NCI-H2196 (cell line): ENCODE measurements at regions not wholly inside any gene's neighbourhood (a gene's known extent, or its start where the extent isn't known, plus 50 kb on each side); places are given as distances from the start of the nearest gene placed in this dataset.

Source experiments
- DNase-seq: peaks from one replicate; lab custom pipeline; 2025; ENCODE audit not compliant: unreplicated experiment; lab: John Stamatoyannopoulos, UW

- no peak for DNase-seq
Measured at GRCh38 chr5:4180703-4181102, 585.1 kb downstream of the IRX1 start.

- no peak for DNase-seq
Measured at GRCh38 chr5:4182144-4182543, 586.5 kb downstream of the IRX1 start.

- no peak for DNase-seq
Measured at GRCh38 chr5:4185127-4185526, 589.5 kb downstream of the IRX1 start.

- no peak for DNase-seq
Measured at GRCh38 chr5:4188704-4189103, 593.1 kb downstream of the IRX1 start.

GRCh38 chr5:4189317-4189716 is 593.7 kb downstream of the IRX1 start:
- DNase-seq, result no peak

- no peak for DNase-seq
Measured at GRCh38 chr5:4191041-4191440, 595.4 kb downstream of the IRX1 start.

GRCh38 chr5:4191703-4192102 is 596.1 kb downstream of the IRX1 start:
- DNase-seq, result no peak

GRCh38 chr5:4192111-4192510 is 596.5 kb downstream of the IRX1 start:
- no peak for DNase-seq

- no peak for DNase-seq
Measured at GRCh38 chr5:4196744-4197143, 601.1 kb downstream of the IRX1 start.

- no peak for DNase-seq
Measured at GRCh38 chr5:4197151-4197550, 601.5 kb downstream of the IRX1 start.

- DNase-seq, result no peak
Measured at GRCh38 chr5:4198461-4198860, 602.8 kb downstream of the IRX1 start.

GRCh38 chr5:4199049-4199841 is 603.6 kb downstream of the IRX1 start:
- no peak for DNase-seq

- DNase-seq, result no peak
Measured at GRCh38 chr5:4203146-4203545, 607.5 kb downstream of the IRX1 start.

GRCh38 chr5:4204276-4205141 is 608.9 kb downstream of the IRX1 start:
- no peak for DNase-seq

GRCh38 chr5:4205398-4205797 is 609.8 kb downstream of the IRX1 start:
- no peak for DNase-seq

GRCh38 chr5:4206127-4206526 is 610.5 kb downstream of the IRX1 start:
- DNase-seq, result no peak

- no peak for DNase-seq
Measured at GRCh38 chr5:4207486-4207885, 611.9 kb downstream of the IRX1 start.

GRCh38 chr5:4208537-4208936 is 612.9 kb downstream of the IRX1 start:
- DNase-seq, result no peak

- DNase-seq, result no peak
Measured at GRCh38 chr5:4208996-4209395, 613.4 kb downstream of the IRX1 start.

- no peak for DNase-seq
Measured at GRCh38 chr5:4212071-4212739, 616.6 kb downstream of the IRX1 start.

GRCh38 chr5:4212981-4213819 is 617.6 kb downstream of the IRX1 start:
- DNase-seq, result no peak
